ENCODE measurements at regions not wholly inside any gene's neighbourhood (a gene's known extent, or its start where the extent isn't known, plus 50 kb on each side); places are given as distances from the start of the nearest gene placed in this dataset.

- DNase-seq (no peak), ATAC-seq (no peak)
- Mint-ChIP-seq H3K27ac (no peak overlapping the region), H3K9me3 (ENCODE audit: low read depth) (no peaks in the 10 kb centered on the region), H3K4me3 (no peak overlapping the region), H3K4me1 (no peaks in the 10 kb centered on the region), H3K36me3 (ENCODE audit: low read depth) (no peaks in the 10 kb centered on the region), H3K27me3 (peaks cover 11% of the 10 kb centered on the region)
- CTCF ChIA-PET, result no interaction called here
- POLR2A ChIA-PET, result interaction anchor here (0.6 kb wide), 1 partner anchor 1283 kb away, joined by 3 read pairs; no protein-coding TSS in a partner anchor
- intact Hi-C loops (cut with DNase I, micrococcal nuclease), result no loop called here
These were observed 228.9 kb upstream of the RPL38 start for GRCh38 chr17:73974536-73974935.

DNA sequence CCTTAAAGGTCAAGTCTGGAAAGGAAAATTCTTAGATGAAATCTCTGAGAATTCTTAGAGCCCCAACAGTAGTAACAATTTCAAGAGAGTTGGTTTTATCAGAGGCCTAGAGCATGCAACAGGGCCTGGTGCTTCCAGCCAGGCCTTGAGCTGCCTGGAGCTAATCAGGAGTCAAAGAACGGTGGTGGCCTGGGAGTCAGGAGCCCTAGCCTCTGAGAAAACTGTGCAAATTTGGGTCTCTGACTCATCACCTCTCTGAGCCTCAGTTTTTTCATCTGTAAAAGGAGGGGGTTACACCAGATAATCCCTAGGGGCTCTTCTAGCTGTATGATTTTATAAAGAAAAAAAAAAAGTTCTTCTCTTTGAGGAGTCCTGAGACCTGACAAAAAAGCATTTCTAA lies 227.3 kb upstream of the RPL38 start:
- DNase-seq, result no peak
- no peak for ATAC-seq
- ChIA-PET CTCF (no interaction called here), POLR2A (no interaction called here)
- intact Hi-C loops (cut with DNase I, micrococcal nuclease), result no loop called here
- Mint-ChIP-seq H3K9me3 (ENCODE audit: low read depth) (no peaks in the 10 kb centered on the region), H3K4me3 (no peak overlapping the region), H3K27ac (no peak overlapping the region), H3K36me3 (ENCODE audit: low read depth) (no peaks in the 10 kb centered on the region), H3K27me3 (peaks cover 6% of the 10 kb centered on the region), H3K4me1 (no peaks in the 10 kb centered on the region)

DNA sequence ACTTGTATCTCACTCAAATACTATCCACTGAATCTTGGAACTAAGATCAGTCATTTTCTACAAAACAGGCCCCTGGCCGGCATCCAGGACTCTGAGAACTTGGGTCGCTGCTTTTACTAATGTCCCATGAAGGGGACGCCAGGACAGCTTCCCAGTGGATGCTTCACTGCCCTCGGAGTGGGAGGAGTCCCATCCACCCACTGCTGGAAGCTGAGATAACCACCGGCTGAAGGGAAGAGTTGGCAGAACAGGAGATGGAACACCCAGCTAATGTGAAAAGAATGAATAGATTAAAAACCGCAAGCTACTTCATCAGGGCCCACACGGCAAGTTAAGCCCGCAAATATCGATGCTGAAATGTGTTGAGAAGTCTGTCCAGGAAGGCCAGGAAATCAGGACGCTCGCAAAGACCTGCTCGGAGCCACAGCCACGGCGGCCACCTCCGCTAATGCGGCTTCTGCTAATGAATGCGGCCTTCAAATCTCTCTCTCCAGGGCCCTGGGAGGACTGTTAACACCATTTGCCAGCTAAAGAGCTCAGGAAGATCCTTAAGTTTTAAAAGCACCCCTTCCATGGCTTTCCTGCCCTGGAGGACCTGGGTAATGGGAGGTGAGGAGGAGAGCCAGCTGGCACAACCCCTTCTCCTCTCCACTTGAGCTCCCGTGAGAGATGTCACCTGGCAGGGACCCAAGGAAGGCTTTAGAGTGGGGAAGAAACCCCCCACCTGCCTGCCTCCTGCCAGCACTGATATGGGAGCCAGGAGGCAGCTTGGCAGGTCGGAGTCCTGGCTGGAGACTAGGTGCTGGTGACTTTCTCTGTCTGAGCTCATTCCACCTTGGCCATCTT lies 226.6 kb upstream of the RPL38 start:
- Mint-ChIP-seq H3K36me3 (ENCODE audit: low read depth) (no peaks in the 10 kb centered on the region), H3K4me1 (no peaks in the 10 kb centered on the region), H3K9me3 (ENCODE audit: low read depth) (no peaks in the 10 kb centered on the region), H3K4me3 (no peak overlapping the region), H3K27me3 (peaks cover 6% of the 10 kb centered on the region), H3K27ac (no peak overlapping the region)
- intact Hi-C loops (cut with DNase I, micrococcal nuclease), result no loop called here
- ATAC-seq (no peak), DNase-seq (no peak)
- POLR2A ChIA-PET, result no interaction called here
- CTCF ChIA-PET, result interaction anchor here (0.6 to 0.7 kb wide), 2 partner anchors 37 to 1264 kb away, joined by 3 read pairs; no protein-coding TSS in a partner anchor

DNA sequence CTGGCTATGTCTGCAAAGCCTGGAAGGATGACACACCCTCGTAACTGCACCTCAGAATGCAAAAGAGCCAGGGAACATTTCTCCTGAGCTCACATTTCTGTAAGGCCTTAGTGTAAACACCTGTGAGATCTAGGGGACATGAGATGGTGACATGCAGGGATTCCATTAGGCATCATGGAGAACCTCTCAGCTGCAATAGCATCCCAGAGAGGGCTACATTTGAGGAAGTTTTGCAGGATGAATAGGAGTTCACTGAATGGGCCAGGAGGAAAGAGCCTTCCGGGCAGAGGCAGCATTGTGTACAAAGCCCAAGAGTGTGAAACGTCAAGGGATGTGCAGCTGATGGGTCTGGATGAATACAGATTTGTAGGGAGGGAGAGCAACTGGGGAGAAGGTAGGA lies 223.0 kb upstream of the RPL38 start:
- ATAC-seq (no peak), DNase-seq (no peak)
- Mint-ChIP-seq H3K9me3 (ENCODE audit: low read depth) (no peaks in the 10 kb centered on the region), H3K4me3 (no peak overlapping the region), H3K4me1 (peaks cover 11% of the 10 kb centered on the region), H3K36me3 (ENCODE audit: low read depth) (no peaks in the 10 kb centered on the region), H3K27ac (no peak overlapping the region), H3K27me3 (peaks cover 3% of the 10 kb centered on the region)
- intact Hi-C loops (cut with DNase I, micrococcal nuclease), result no loop called here
- ChIA-PET CTCF (no interaction called here), POLR2A (no interaction called here)

GRCh38 chr17:73982871-73983270 lies 220.6 kb upstream of the RPL38 start:
- no peak overlapping the region for H3K4me3 Mint-ChIP-seq
- peaks cover 11% of the 10 kb centered on the region for H3K4me1 Mint-ChIP-seq
- ChIA-PET CTCF (interaction anchor here (0.9 kb wide), 1 partner anchor 16 kb away, joined by 3 read pairs; no protein-coding TSS in a partner anchor), POLR2A (no interaction called here)
- intact Hi-C loops (cut with DNase I, micrococcal nuclease), result no loop called here
- no peaks in the 10 kb centered on the region for H3K9me3 Mint-ChIP-seq (ENCODE audit: low read depth)
- DNase-seq (no peak), ATAC-seq (no peak)
- no peaks in the 10 kb centered on the region for H3K36me3 Mint-ChIP-seq (ENCODE audit: low read depth)
- H3K27ac Mint-ChIP-seq, result no peak overlapping the region
- peaks cover 3% of the 10 kb centered on the region for H3K27me3 Mint-ChIP-seq

GRCh38 chr17:73983621-73984400 lies 219.7 kb upstream of the RPL38 start:
- DNase-seq, result no peak

DNA sequence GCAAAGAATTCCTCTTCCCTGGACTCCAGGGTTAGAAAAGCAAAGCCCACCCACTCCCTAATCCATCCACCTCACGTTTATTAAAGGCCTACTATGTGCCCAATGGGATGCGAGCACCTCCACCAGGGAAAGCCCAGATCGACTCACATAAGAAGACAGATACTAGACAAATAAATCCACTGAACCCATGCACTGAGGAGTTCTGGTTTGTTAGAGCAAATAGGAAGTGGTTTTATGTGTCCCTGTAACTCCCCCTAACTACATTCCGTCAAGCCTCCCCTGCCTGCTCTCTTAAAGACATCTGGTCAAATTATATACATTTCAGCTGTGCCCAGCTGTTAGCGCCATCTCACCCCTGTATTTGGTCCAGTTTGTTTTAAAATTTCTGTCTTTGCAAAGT lies 218.5 kb upstream of the RPL38 start:
- ChIA-PET POLR2A (no interaction called here), CTCF (no interaction called here)
- H3K36me3 Mint-ChIP-seq (ENCODE audit: low read depth), result no peaks in the 10 kb centered on the region
- H3K9me3 Mint-ChIP-seq (ENCODE audit: low read depth), result no peaks in the 10 kb centered on the region
- peaks cover 2% of the 10 kb centered on the region for H3K27me3 Mint-ChIP-seq
- no peak overlapping the region for H3K27ac Mint-ChIP-seq
- DNase-seq, result no peak
- H3K4me3 Mint-ChIP-seq, result no peak overlapping the region
- ATAC-seq, result no peak
- intact Hi-C loops (cut with DNase I, micrococcal nuclease), result no loop called here
- H3K4me1 Mint-ChIP-seq, result peaks cover 11% of the 10 kb centered on the region

More at GRCh38 chr17:73983621-73984400, 219.7 kb upstream of the RPL38 start:
- POLR2A ChIA-PET, result no interaction called here
- Mint-ChIP-seq H3K4me3 (no peak overlapping the region), H3K36me3 (ENCODE audit: low read depth) (no peaks in the 10 kb centered on the region), H3K27me3 (peaks cover 3% of the 10 kb centered on the region), H3K27ac (no peak overlapping the region), H3K9me3 (ENCODE audit: low read depth) (no peaks in the 10 kb centered on the region), H3K4me1 (peaks cover 11% of the 10 kb centered on the region)
- CTCF ChIA-PET, result interaction anchor here (0.7 to 0.9 kb wide), 2 partner anchors 15 to 293 kb away, joined by 3 to 4 read pairs; no protein-coding TSS in a partner anchor
- no peak for ATAC-seq
- intact Hi-C loops (cut with DNase I, micrococcal nuclease), result no loop called here

- peaks cover 2% of the 10 kb centered on the region for H3K27me3 Mint-ChIP-seq
- no peak overlapping the region for H3K4me3 Mint-ChIP-seq
- CTCF ChIA-PET, result no interaction called here
- DNase-seq (no peak), ATAC-seq (no peak)
- H3K9me3 Mint-ChIP-seq (ENCODE audit: low read depth), result no peaks in the 10 kb centered on the region
- peaks cover 11% of the 10 kb centered on the region for H3K4me1 Mint-ChIP-seq
- POLR2A ChIA-PET, result no interaction called here
- no peak overlapping the region for H3K27ac Mint-ChIP-seq
- no peaks in the 10 kb centered on the region for H3K36me3 Mint-ChIP-seq (ENCODE audit: low read depth)
- intact Hi-C loops (cut with DNase I, micrococcal nuclease), result no loop called here
These were observed 217.9 kb upstream of the RPL38 start for GRCh38 chr17:73985466-73986015.

- H3K4me1 Mint-ChIP-seq, result peaks cover 11% of the 10 kb centered on the region
- H3K27ac Mint-ChIP-seq, result no peak overlapping the region
- CTCF ChIA-PET, result interaction anchor here (0.7 kb wide), 1 partner anchor 342 kb away, joined by 3 read pairs; no protein-coding TSS in a partner anchor
- no peaks in the 10 kb centered on the region for H3K36me3 Mint-ChIP-seq (ENCODE audit: low read depth)
- POLR2A ChIA-PET, result interaction anchor here (0.6 kb wide), 1 partner anchor 56 kb away, joined by 3 read pairs; no protein-coding TSS in a partner anchor
- no peak for ATAC-seq
- no peaks in the 10 kb centered on the region for H3K9me3 Mint-ChIP-seq (ENCODE audit: low read depth)
- H3K27me3 Mint-ChIP-seq, result peaks cover 2% of the 10 kb centered on the region
- intact Hi-C loops (cut with DNase I, micrococcal nuclease), result no loop called here
- no peak overlapping the region for H3K4me3 Mint-ChIP-seq
- DNase-seq, result no peak
These were observed 216.8 kb upstream of the RPL38 start for GRCh38 chr17:73986641-73987177.

DNA sequence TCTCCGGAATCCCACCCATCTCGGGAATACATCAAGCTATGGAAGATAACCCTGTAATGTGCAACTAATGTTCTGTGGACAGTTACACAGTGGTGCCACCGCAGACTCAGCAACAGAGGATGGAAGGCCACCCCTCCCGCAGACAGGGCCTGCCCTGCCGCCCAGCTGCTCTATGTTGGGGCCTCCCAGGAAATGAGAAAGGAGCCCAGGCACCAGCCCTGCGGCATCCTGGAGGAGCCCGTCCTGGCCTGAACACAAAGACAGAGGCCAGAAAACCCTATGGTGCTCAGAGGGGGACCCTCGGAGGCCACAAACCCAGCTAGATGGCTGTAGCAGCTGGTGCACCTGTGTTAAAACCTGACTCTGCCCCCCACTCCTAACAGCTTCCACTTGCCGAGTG lies 216.1 kb upstream of the RPL38 start:
- POLR2A ChIA-PET, result interaction anchor here (0.6 kb wide), 1 partner anchor 55 kb away, joined by 3 read pairs; no protein-coding TSS in a partner anchor

GRCh38 chr17:73987845-73988509 lies 215.5 kb upstream of the RPL38 start:
- H3K9me3 Mint-ChIP-seq (ENCODE audit: low read depth), result no peaks in the 10 kb centered on the region
- peaks cover 2% of the 10 kb centered on the region for H3K27me3 Mint-ChIP-seq
- peaks cover 5% of the 10 kb centered on the region for H3K4me1 Mint-ChIP-seq
- intact Hi-C loops (cut with DNase I, micrococcal nuclease), result no loop called here
- no peak for ATAC-seq
- no peak overlapping the region for H3K27ac Mint-ChIP-seq
- no peak for DNase-seq
- ChIA-PET POLR2A (no interaction called here), CTCF (no interaction called here)
- H3K4me3 Mint-ChIP-seq, result no peak overlapping the region
- H3K36me3 Mint-ChIP-seq (ENCODE audit: low read depth), result no peaks in the 10 kb centered on the region

More for the DNA sequence above, 216.1 kb upstream of the RPL38 start:
- DNase-seq, result no peak
- H3K9me3 Mint-ChIP-seq (ENCODE audit: low read depth), result no peaks in the 10 kb centered on the region
- no peak for ATAC-seq
- CTCF ChIA-PET, result no interaction called here
- peaks cover 2% of the 10 kb centered on the region for H3K27me3 Mint-ChIP-seq
- intact Hi-C loops (cut with DNase I, micrococcal nuclease), result no loop called here
- H3K27ac Mint-ChIP-seq, result no peak overlapping the region
- peaks cover 10% of the 10 kb centered on the region for H3K4me1 Mint-ChIP-seq
- no peak overlapping the region for H3K4me3 Mint-ChIP-seq
- H3K36me3 Mint-ChIP-seq (ENCODE audit: low read depth), result no peaks in the 10 kb centered on the region

All from activated CD4-positive, alpha-beta T cell treated with anti-CD3 and anti-CD28 coated beads for 36 hours (primary cell).